KBM-7 (cell line): ENCODE measurements at regions not wholly inside any gene's neighbourhood (a gene's known extent, or its start where the extent isn't known, plus 50 kb on each side); places are given as distances from the start of the nearest gene placed in this dataset.
"Not testable (repeated sequence)": the region's sequence is repeated elsewhere in the genome, so short reads cannot be mapped to it uniquely, and the experiment has no call there.

Experiments used
- DNase-seq: peaks from one replicate; pipeline ENCODE4 v3.0.0-alpha.2; 2015
- in situ Hi-C: fragments of 300-500 bp; cut with MboI; formaldehyde crosslinking; loops from 2 replicates; pipeline ENCODE4 v1.14.3; 2020; ENCODE audit warnings: low sequenced_read_pairs, low pct_unique_long_range_greater_than_20kb, mixed read lengths

DNA sequence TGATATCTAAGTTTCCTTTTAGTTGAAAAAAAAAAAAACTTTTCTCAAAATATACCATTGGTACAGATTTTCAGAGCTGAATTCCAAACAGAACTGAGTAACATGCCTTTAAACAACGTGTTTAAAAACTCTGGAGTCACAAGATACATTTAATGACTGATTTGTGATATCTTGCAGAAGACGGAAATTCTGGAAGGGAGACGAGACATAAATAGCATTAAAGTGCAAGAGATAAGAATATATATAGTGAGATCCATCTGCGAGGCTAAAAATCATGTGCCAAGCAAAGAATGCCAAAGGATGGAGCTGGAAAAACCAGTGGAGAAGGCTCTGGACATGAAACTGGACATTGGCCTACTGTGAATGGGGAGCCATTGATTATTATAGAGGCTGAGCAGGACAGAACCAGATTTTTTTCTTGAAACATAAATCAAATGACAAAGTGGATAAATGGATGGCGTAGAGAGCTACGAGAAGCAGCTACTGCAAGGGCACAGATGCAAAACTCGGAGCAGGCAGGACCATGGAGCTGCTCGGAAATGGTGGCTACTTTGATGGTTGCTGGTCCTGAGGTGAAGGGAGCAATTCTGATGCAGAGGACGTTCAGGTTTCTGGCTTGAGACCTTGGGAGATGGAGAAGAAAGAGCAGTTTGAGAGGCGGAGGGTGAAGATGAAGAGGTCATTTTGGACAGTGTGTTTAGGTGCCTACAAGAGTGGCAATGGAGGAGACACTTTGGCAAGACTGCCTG is 88.8 kb downstream of the CPN2 start:
- no peak for DNase-seq
- in situ Hi-C loops = no loop called here

GRCh38 chr3:194262925-194263305 is 88.2 kb downstream of the CPN2 start:
- no peak for DNase-seq
- in situ Hi-C loops = no loop called here

GRCh38 chr3:194264631-194265504 is 86.3 kb downstream of the CPN2 start:
- in situ Hi-C loops, DNase-seq: not testable (repeated sequence)

GRCh38 chr3:194265505-194265892 is 85.6 kb downstream of the CPN2 start:
- DNase-seq = no peak
- in situ Hi-C loops = no loop called here

DNA sequence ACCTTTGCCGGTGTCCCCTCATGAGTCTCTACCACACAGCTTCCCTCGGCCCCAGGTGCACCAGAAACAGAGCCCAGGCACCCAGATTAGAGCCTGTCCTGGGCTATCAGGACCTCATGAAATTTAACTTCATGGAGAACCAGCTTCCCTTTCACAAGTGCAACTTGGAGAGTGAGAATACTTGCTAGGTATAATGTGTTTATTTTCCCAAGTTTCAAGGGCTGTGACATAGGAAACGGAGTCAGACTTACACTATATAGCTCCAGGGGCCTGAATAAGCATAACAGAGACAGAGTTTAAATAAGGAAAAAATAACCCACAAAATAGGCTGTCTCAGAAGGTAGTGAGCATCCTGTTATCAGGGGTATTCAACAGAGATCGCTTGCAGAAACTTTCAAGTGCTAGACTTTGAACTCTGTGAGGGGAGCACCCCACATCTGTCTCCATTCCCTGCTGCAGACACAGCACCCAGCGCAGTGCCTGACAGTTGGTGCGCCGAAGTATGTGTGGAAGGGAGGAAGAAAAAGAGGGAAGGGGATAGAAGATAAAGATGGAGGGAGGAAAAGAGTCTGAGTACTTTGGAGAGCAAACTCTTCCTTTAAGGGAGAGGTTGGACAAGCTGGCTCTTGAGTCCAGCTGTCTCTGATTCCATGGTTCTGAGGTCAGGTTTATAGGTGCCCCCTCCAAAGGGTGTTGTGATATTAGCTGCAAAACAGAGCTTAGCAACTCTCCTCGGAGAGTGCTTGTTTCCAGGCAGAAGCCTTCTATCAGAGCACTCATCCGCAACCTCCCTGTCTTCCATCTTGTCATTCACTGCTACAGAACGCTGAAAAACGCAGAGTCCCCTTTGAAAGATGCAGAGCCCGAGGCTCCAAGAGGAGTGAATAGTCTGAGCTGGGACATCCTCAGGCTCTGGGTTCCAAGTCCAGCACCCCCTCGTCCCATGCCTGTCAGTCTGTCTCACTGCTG is 84.8 kb downstream of the CPN2 start:
- in situ Hi-C loops = no loop called here
- no peak for DNase-seq

GRCh38 chr3:194267744-194268653 is 83.1 kb downstream of the CPN2 start:
- in situ Hi-C loops = no loop called here
- DNase-seq = no peak

DNA sequence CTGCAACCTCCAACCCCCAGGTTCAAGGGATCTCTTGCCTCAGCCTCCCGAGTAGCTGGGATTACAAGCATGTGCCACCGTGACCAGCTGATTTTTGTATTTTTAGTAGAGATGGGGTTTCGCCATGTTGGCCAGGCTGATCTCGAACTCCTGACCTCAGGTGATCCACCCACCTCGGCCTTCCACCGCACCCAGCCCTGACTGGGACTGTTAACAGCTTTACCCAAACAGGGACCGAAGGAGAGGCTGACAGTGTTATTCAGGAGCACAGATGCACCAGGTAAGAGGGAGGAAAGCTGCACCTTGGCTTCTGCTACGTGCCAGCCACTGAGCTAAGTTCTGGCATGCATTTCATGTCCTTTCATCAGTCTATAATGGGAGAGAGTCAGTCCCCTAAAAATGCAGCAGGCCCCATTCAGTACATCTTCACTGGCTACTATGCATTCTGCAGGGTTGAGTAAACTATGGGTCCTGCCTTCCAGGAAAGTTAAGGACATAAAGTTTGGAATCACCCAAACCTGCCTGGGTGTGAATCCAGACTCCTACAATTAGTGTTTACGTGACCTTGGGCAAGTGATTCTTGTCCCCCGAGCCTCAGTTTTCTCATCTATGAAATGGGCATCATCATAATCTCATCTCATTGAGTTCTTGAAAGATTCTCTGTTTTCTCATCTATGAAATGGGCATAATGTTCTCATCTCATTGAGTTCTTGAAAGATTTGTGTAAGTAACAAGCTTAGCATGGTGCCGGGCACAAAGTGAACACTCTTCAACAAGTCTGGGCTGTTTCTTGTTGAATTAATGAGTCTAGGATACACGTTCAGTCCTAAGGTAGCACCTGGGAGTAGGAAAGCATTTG is 82.2 kb downstream of the CPN2 start:
- DNase-seq = no peak

DNA sequence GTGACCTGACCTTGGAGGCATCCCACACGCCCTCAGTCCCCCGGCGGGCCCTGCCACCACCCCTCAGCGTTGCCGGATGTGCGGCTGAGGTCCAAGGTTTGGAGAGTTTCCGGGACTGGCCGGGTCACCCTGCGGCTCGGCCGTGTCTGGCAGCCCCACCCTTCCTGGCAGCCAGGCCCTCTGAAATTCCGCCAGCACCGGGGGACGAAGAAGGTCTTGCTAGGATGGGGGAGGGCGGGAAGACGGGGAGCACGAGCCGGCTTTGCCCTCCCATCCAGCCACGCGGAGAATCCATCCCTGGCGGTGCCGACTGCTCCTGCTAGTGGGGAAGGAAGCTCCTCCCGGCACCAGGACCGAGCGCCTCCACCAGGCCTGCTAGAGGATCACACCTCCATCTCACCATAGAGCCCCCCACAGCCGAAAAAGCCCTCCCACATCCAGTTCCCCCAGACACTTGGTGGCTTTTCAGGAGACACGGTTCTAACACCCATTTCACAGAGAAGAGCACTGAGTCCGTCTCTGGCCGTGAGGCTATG is 81.5 kb downstream of the CPN2 start:
- no peak for DNase-seq
- in situ Hi-C loops = no loop called here

More for the DNA sequence above, 82.2 kb downstream of the CPN2 start:
- in situ Hi-C loops = no loop called here

- in situ Hi-C loops = no loop called here
- no peak for DNase-seq
Measured at GRCh38 chr3:194270627-194271459, 80.3 kb downstream of the CPN2 start.

GRCh38 chr3:194271460-194272035 is 79.6 kb downstream of the CPN2 start:
- in situ Hi-C loops = no loop called here
- DNase-seq = no peak

- DNase-seq = no peak
- in situ Hi-C loops = no loop called here
Measured at GRCh38 chr3:194272221-194272620, 78.9 kb downstream of the CPN2 start.

GRCh38 chr3:194272861-194273742 is 78.0 kb downstream of the CPN2 start:
- in situ Hi-C loops = no loop called here

GRCh38 chr3:194273743-194274310 is 77.3 kb downstream of the CPN2 start:
- DNase-seq = no peak

More at GRCh38 chr3:194272861-194273742, 78.0 kb downstream of the CPN2 start:
- no peak for DNase-seq

GRCh38 chr3:194274424-194275085 is 76.6 kb downstream of the CPN2 start:
- in situ Hi-C loops = no loop called here
- no peak for DNase-seq

More at GRCh38 chr3:194273743-194274310, 77.3 kb downstream of the CPN2 start:
- in situ Hi-C loops = no loop called here
